Trophoblast cell (in vitro differentiated cells and primary cell): ENCODE measurements at regions not wholly inside any gene's neighbourhood (a gene's known extent, or its start where the extent isn't known, plus 50 kb on each side); places are given as distances from the start of the nearest gene placed in this dataset.

Experiments used
- DNase-seq, 2 donors: peaks; one replicate each; pipeline ENCODE4 v3.0.0-alpha.2; 2016
- H2AFZ ChIP-seq: 2 replicates; pipeline ENCODE4 v1.6.1; 2013; ENCODE audit warnings: low read length, moderate library complexity, mild to moderate bottlenecking; ENCODE audit not compliant: insufficient read depth, poor library complexity
- H2AK5ac ChIP-seq: 2 replicates; pipeline ENCODE4 v1.6.1; 2013; ENCODE audit warnings: mild to moderate bottlenecking, low read length
- H2BK120ac ChIP-seq: 2 replicates; pipeline ENCODE4 v1.6.1; 2013; ENCODE audit warnings: low read length, mild to moderate bottlenecking, moderate library complexity; ENCODE audit not compliant: insufficient read depth, poor library complexity
- H2BK12ac ChIP-seq: 2 replicates; pipeline ENCODE4 v1.6.1; 2013; ENCODE audit warnings: mild to moderate bottlenecking, low read length, moderate library complexity
- H2BK5ac ChIP-seq: 2 replicates; pipeline ENCODE4 v1.6.1; 2013; ENCODE audit warnings: low read length, low read depth, moderate library complexity, mild to moderate bottlenecking; ENCODE audit not compliant: poor library complexity
- H3K14ac ChIP-seq: 2 replicates; pipeline ENCODE4 v1.6.1; 2013; ENCODE audit warnings: mild to moderate bottlenecking, low read length
- H3K18ac ChIP-seq: 2 replicates; pipeline ENCODE4 v1.6.1; 2013; ENCODE audit warnings: mild to moderate bottlenecking, low read length
- H3K23ac ChIP-seq: 2 replicates; pipeline ENCODE4 v1.6.1; 2013; ENCODE audit warnings: low read length
- H3K27ac ChIP-seq: 2 replicates; pipeline ENCODE4 v1.5.1; 2013; ENCODE audit warnings: low read depth, mild to moderate bottlenecking, inconsistent platforms, low read length, moderate library complexity
- H3K27me3 ChIP-seq: 2 replicates; pipeline ENCODE4 v1.6.1; 2013; ENCODE audit warnings: inconsistent platforms, mild to moderate bottlenecking, low read length, moderate library complexity; ENCODE audit not compliant: insufficient read depth
- H3K36me3 ChIP-seq, 2 experiments: 1 replicate in 1 of 2; 2 replicates in 1 of 2; pipeline ENCODE4 v1.6.1; 2013; ENCODE audit warnings: low read length in 2 of 2, mild to moderate bottlenecking in 2 of 2, moderate library complexity in 1 of 2; ENCODE audit not compliant: insufficient read depth in 2 of 2, control insufficient read depth in 1 of 2
- H3K4ac ChIP-seq: 2 replicates; pipeline ENCODE4 v1.6.1; 2013; ENCODE audit warnings: low read depth, mild to moderate bottlenecking, low read length, moderate library complexity
- H3K4me1 ChIP-seq, 2 experiments: 1 replicate in 1 of 2; 2 replicates in 1 of 2; pipeline ENCODE4 v1.6.1; 2013; ENCODE audit warnings: low read length in 2 of 2, mild to moderate bottlenecking in 2 of 2, moderate library complexity in 1 of 2; ENCODE audit not compliant: insufficient read depth in 2 of 2, control insufficient read depth in 1 of 2
- H3K4me2 ChIP-seq: 2 replicates; pipeline ENCODE4 v1.6.1; 2013; ENCODE audit warnings: inconsistent platforms, mild to moderate bottlenecking, low read length, moderate library complexity
- H3K4me3 ChIP-seq: 2 replicates; pipeline ENCODE4 v1.5.1; 2013; ENCODE audit warnings: mild to moderate bottlenecking, low read depth, low read length, inconsistent platforms
- H3K79me1 ChIP-seq: one replicate; pipeline ENCODE4 v1.6.1; 2013; ENCODE audit warnings: low read length
- H3K79me2 ChIP-seq: 2 replicates; pipeline ENCODE4 v1.6.1; 2013; ENCODE audit warnings: low read length, mild to moderate bottlenecking; ENCODE audit not compliant: control insufficient read depth, insufficient read depth, poor library complexity
- H3K9ac ChIP-seq: 2 replicates; pipeline ENCODE4 v1.6.1; 2013; ENCODE audit warnings: mild to moderate bottlenecking, low read length
- H3K9me3 ChIP-seq: 2 replicates; pipeline ENCODE4 v1.6.1; 2013; ENCODE audit warnings: low read depth, mild to moderate bottlenecking, control low read depth, inconsistent platforms, low read length; ENCODE audit not compliant: insufficient read depth
- H4K12ac ChIP-seq: 2 replicates; pipeline ENCODE4 v1.6.1; 2013; ENCODE audit warnings: low read depth, mild to moderate bottlenecking, low read length, moderate library complexity
- H4K8ac ChIP-seq: 2 replicates; pipeline ENCODE4 v1.6.1; 2013; ENCODE audit warnings: low read depth, mild to moderate bottlenecking, low read length, moderate library complexity
- H4K91ac ChIP-seq: one replicate; pipeline ENCODE4 v1.6.1; 2013; ENCODE audit warnings: low read depth, mild to moderate bottlenecking, low read length, moderate library complexity
- WGBS: extraction: QIAGEN DNeasy Blood & Tissue Kit; methylation state at CpG from one replicate; pipeline ENCODE4 v1.1.7; 2013; ENCODE audit warnings: missing lambda C conversion rate; ENCODE audit not compliant: insufficient read length, insufficient coverage; ENCODE audit errors: extremely low coverage; 5-methylcytosine and 5-hydroxymethylcytosine counted together

- DNase-seq, result no peak
- no peak overlapping the region for H3K14ac ChIP-seq
- H3K27ac ChIP-seq, result no peak overlapping the region
- H3K23ac ChIP-seq, result no peak overlapping the region
- no peaks in the 10 kb centered on the region for H3K4me1 ChIP-seq
- H3K4me2 ChIP-seq, result no peak overlapping the region
- no peak overlapping the region for H4K91ac ChIP-seq
- H2BK12ac ChIP-seq, result no peak overlapping the region
- no peak overlapping the region for H3K18ac ChIP-seq
- no peak overlapping the region for H3K9ac ChIP-seq
- H2BK5ac ChIP-seq, result no peak overlapping the region
- no peaks in the 10 kb centered on the region for H3K9me3 ChIP-seq
- H3K79me2 ChIP-seq, result no peaks in the 10 kb centered on the region
- no peak overlapping the region for H2AFZ ChIP-seq
- no peak overlapping the region for H4K12ac ChIP-seq
- no peak overlapping the region for H2BK120ac ChIP-seq
- H3K36me3 ChIP-seq, result no peaks in the 10 kb centered on the region
- no peaks in the 10 kb centered on the region for H3K27me3 ChIP-seq
- no peak overlapping the region for H3K4ac ChIP-seq
- no peak overlapping the region for H4K8ac ChIP-seq
- no peak overlapping the region for H3K4me3 ChIP-seq
- no peaks in the 10 kb centered on the region for H3K79me1 ChIP-seq
- H2AK5ac ChIP-seq, result no peak overlapping the region
- no CpG with 5 or more reads among the region's 4 CpGs for WGBS
Measured at GRCh38 chr6:120994573-120994967, 339.7 kb downstream of the TBC1D32 start.

GRCh38 chr6:120993929-120994572, 340.2 kb downstream of the TBC1D32 start:
- Histone ChIP-seq H3K9ac (no peak overlapping the region), H3K36me3 (no peaks in the 10 kb centered on the region), H3K27me3 (no peaks in the 10 kb centered on the region), H3K4ac (no peak overlapping the region), H4K12ac (no peak overlapping the region), H2AK5ac (no peak overlapping the region), H3K9me3 (no peaks in the 10 kb centered on the region), H2BK5ac (no peak overlapping the region), H2BK120ac (no peak overlapping the region), H3K79me2 (no peaks in the 10 kb centered on the region), H3K4me3 (no peak overlapping the region), H3K4me1 (no peaks in the 10 kb centered on the region), H4K8ac (no peak overlapping the region), H2AFZ (no peak overlapping the region), H3K27ac (no peak overlapping the region), H3K18ac (no peak overlapping the region), H3K14ac (no peak overlapping the region), H4K91ac (no peak overlapping the region), H3K4me2 (no peak overlapping the region), H3K79me1 (no peaks in the 10 kb centered on the region), H2BK12ac (no peak overlapping the region), H3K23ac (no peak overlapping the region)
- no CpG with 5 or more reads among the region's 2 CpGs for WGBS
- DNase-seq, result peak in 1 of 2 donors; percentile 9

- H2AK5ac ChIP-seq, result no peak overlapping the region
- H3K23ac ChIP-seq, result no peak overlapping the region
- no peaks in the 10 kb centered on the region for H3K27me3 ChIP-seq
- DNase-seq, result no peak
- H3K4me3 ChIP-seq, result no peak overlapping the region
- no peak overlapping the region for H3K18ac ChIP-seq
- H3K4ac ChIP-seq, result no peak overlapping the region
- H3K9ac ChIP-seq, result no peak overlapping the region
- no peak overlapping the region for H4K91ac ChIP-seq
- no peaks in the 10 kb centered on the region for H3K36me3 ChIP-seq
- no peak overlapping the region for H2BK12ac ChIP-seq
- H3K9me3 ChIP-seq, result no peaks in the 10 kb centered on the region
- H3K4me2 ChIP-seq, result no peak overlapping the region
- H3K79me1 ChIP-seq, result no peaks in the 10 kb centered on the region
- no peak overlapping the region for H2AFZ ChIP-seq
- H3K79me2 ChIP-seq, result no peaks in the 10 kb centered on the region
- H4K12ac ChIP-seq, result no peak overlapping the region
- H2BK120ac ChIP-seq, result no peak overlapping the region
- no peaks in the 10 kb centered on the region for H3K4me1 ChIP-seq
- H4K8ac ChIP-seq, result no peak overlapping the region
- no peak overlapping the region for H2BK5ac ChIP-seq
- no peak overlapping the region for H3K27ac ChIP-seq
- H3K14ac ChIP-seq, result no peak overlapping the region
Measured at GRCh38 chr6:120992257-120992656, 342.0 kb downstream of the TBC1D32 start.

- Histone ChIP-seq H4K91ac (no peak overlapping the region), H3K4ac (no peak overlapping the region), H2BK5ac (no peak overlapping the region), H3K79me1 (no peaks in the 10 kb centered on the region), H3K14ac (no peak overlapping the region), H3K4me3 (no peak overlapping the region), H3K27me3 (no peaks in the 10 kb centered on the region), H3K9me3 (no peaks in the 10 kb centered on the region), H2AK5ac (no peak overlapping the region), H3K23ac (no peak overlapping the region), H4K8ac (no peak overlapping the region), H3K4me1 (no peaks in the 10 kb centered on the region), H4K12ac (no peak overlapping the region), H2BK120ac (no peak overlapping the region), H3K79me2 (no peaks in the 10 kb centered on the region), H2AFZ (no peak overlapping the region), H3K9ac (no peak overlapping the region), H3K18ac (no peak overlapping the region), H3K4me2 (no peak overlapping the region), H2BK12ac (no peak overlapping the region), H3K27ac (no peak overlapping the region), H3K36me3 (no peaks in the 10 kb centered on the region)
- DNase-seq, result no peak
- WGBS, result no CpG with 5 or more reads among the region's 5 CpGs
Measured at GRCh38 chr6:120990866-120991265, 343.4 kb downstream of the TBC1D32 start.
